PC-3 (cell line): ENCODE measurements at regions not wholly inside any gene's neighbourhood (a gene's known extent, or its start where the extent isn't known, plus 50 kb on each side); places are given as distances from the start of the nearest gene placed in this dataset.
A peak's percentile ranks its signal among the peaks of the same experiment; 100 is the strongest.

Experiments
- ATAC-seq: fragments of 200-7000 bp; cut with Tn5 transposase; 2 replicates; pipeline ENCODE4 v1.9.1; 2020; ENCODE audit warnings: mild to moderate bottlenecking, moderate library complexity
- BruUV-seq: library from RNA; stranded (reverse); fragments of 400-500 nt; replicated peaks from 2 replicates; lab custom pipeline; 2021; lab: Mats Ljungman, UMichigan
- CTCF ChIA-PET: fragments of 300-600 bp; sonication (Branson Sonifier 250); formaldehyde crosslinking; loops from one replicate; lab custom pipeline; 2022; ENCODE audit warnings: antibody characterized with exemption; lab: Charles Lee
- POLR2A ChIA-PET: fragments of 300-600 bp; sonication (Branson Sonifier 250); formaldehyde crosslinking; loops from one replicate; lab custom pipeline; 2022; ENCODE audit warnings: antibody characterized with exemption; ENCODE audit not compliant: unreplicated experiment; lab: Charles Lee
- DNase-seq: peaks from one replicate; pipeline ENCODE4 v3.0.0-alpha.2; 2015
- H2AFZ ChIP-seq: fragments of 300-600 bp; sonication (generic); 2 replicates; pipeline ENCODE4 v1.6.0; 2016; ENCODE audit warnings: antibody characterized with exemption, low read length
- H3F3A ChIP-seq: fragments of 300-600 bp; sonication (generic); one replicate; pipeline ENCODE4 v1.6.0; 2017; ENCODE audit warnings: antibody characterized with exemption, low read length, control low read depth, mild to moderate bottlenecking; ENCODE audit not compliant: unreplicated experiment
- H3K27ac ChIP-seq: fragments of 300-600 bp; sonication (generic); 2 replicates; pipeline ENCODE4 v1.5.1; 2016; ENCODE audit warnings: mild to moderate bottlenecking, low read length
- H3K27me3 ChIP-seq: fragments of 300-600 bp; sonication (generic); 2 replicates; pipeline ENCODE4 v1.6.1; 2016; ENCODE audit warnings: low read length, mixed read lengths
- H3K36me3 ChIP-seq: fragments of 300-600 bp; sonication (generic); 2 replicates; pipeline ENCODE4 v1.6.1; 2016; ENCODE audit warnings: low read depth, mixed run types, low read length, mixed read lengths
- H3K4me1 ChIP-seq: fragments of 300-600 bp; sonication (generic); 2 replicates; pipeline ENCODE4 v1.5.1; 2016; ENCODE audit warnings: low read length; ENCODE audit not compliant: insufficient read depth
- H3K4me2 ChIP-seq: fragments of 300-600 bp; sonication (generic); 2 replicates; pipeline ENCODE4 v1.6.0; 2016; ENCODE audit warnings: low read length
- H3K4me3 ChIP-seq: fragments of 300-600 bp; sonication (generic); 2 replicates; pipeline ENCODE4 v1.5.1; 2016; ENCODE audit warnings: mild to moderate bottlenecking, low read length, mixed read lengths
- H3K79me2 ChIP-seq: fragments of 300-600 bp; sonication (generic); 2 replicates; pipeline ENCODE4 v1.6.1; 2017; ENCODE audit warnings: low read length, mixed read lengths
- H3K9ac ChIP-seq: fragments of 300-600 bp; sonication (generic); 2 replicates; pipeline ENCODE4 v1.6.0; 2016; ENCODE audit warnings: mild to moderate bottlenecking, low read length
- H3K9me2 ChIP-seq: fragments of 300-600 bp; sonication (generic); replicated peaks from 2 replicates; pipeline ENCODE4 v1.6.1; 2016; ENCODE audit warnings: mixed run types, low read length, mixed read lengths
- H3K9me3 ChIP-seq: fragments of 300-600 bp; sonication (generic); 2 replicates; pipeline ENCODE4 v1.6.1; 2016; ENCODE audit warnings: low read length, mixed read lengths
- H4K20me1 ChIP-seq: fragments of 300-600 bp; sonication (generic); 2 replicates; pipeline ENCODE4 v1.6.1; 2016; ENCODE audit warnings: low read length, mixed read lengths
- CTCF ChIP-seq: fragments of 300-600 bp; sonication (generic); conservative IDR thresholded peaks from 2 replicates; pipeline ENCODE4 v1.5.1; 2017; ENCODE audit warnings: antibody characterized with exemption, low read depth, mild to moderate bottlenecking, low read length
- EZH2 ChIP-seq: fragments of 300-600 bp; sonication (generic); IDR thresholded peaks from one replicate; pipeline ENCODE4 v1.6.1; 2017; ENCODE audit warnings: antibody characterized with exemption, mild to moderate bottlenecking, low read length; ENCODE audit not compliant: unreplicated experiment
- EZH2phosphoT487 ChIP-seq: fragments of 300-600 bp; sonication (generic); IDR thresholded peaks from 2 replicates; pipeline ENCODE4 v1.6.1; 2018; ENCODE audit warnings: mild to moderate bottlenecking, antibody characterized with exemption, low read length, borderline replicate concordance
- intact Hi-C: fragments of 100-400 bp; cut with micrococcal nuclease; formaldehyde crosslinking; loops from 2 replicates; pipeline ENCODE4 v1.9.0; 2023

- Histone ChIP-seq H3K9me2 (no peaks in the 10 kb centered on the region), H3K27ac (no peak overlapping the region), H3F3A (no peaks in the 10 kb centered on the region), H3K79me2 (no peaks in the 10 kb centered on the region), H3K4me1 (peaks cover 7% of the 10 kb centered on the region), H3K4me3 (no peak overlapping the region), H3K9ac (no peak overlapping the region), H4K20me1 (no peaks in the 10 kb centered on the region), H3K9me3 (no peaks in the 10 kb centered on the region), H3K27me3 (peaks cover 12% of the 10 kb centered on the region; the same call in 1 of the 2 replicates), H3K36me3 (no peaks in the 10 kb centered on the region), H3K4me2 (no peak overlapping the region), H2AFZ (no peak overlapping the region)
- DNase-seq (no peak), ATAC-seq (no peak)
- no TSS peak for BruUV-seq
- ChIA-PET POLR2A (no interaction called here), CTCF (no interaction called here)
- no peak for TF ChIP-seq EZH2phosphoT487
- TF ChIP-seq CTCF, result no peak
- no peak for TF ChIP-seq EZH2
- intact Hi-C loops, result loop anchor here (10.0 kb wide), 1 partner anchor 55 kb away; no protein-coding TSS in a partner anchor
These were observed 231.1 kb upstream of the ZNF32 start for GRCh38 chr10:43879742-43880141.

- no peak overlapping the region for H2AFZ ChIP-seq
- no peaks in the 10 kb centered on the region for H4K20me1 ChIP-seq
- no peak overlapping the region for H3K9ac ChIP-seq
- DNase-seq (no peak), ATAC-seq (no peak)
- H3F3A ChIP-seq, result no peaks in the 10 kb centered on the region
- no peaks in the 10 kb centered on the region for H3K9me3 ChIP-seq
- ChIA-PET POLR2A (no interaction called here), CTCF (no interaction called here)
- no peak for TF ChIP-seq EZH2phosphoT487
- H3K4me2 ChIP-seq, result no peak overlapping the region
- no peak overlapping the region for H3K27ac ChIP-seq
- H3K4me1 ChIP-seq, result peaks cover 7% of the 10 kb centered on the region
- no peaks in the 10 kb centered on the region for H3K79me2 ChIP-seq
- H3K36me3 ChIP-seq, result no peaks in the 10 kb centered on the region
- H3K27me3 ChIP-seq, result peaks cover 12% of the 10 kb centered on the region; the same call in 1 of the 2 replicates
- no TSS peak for BruUV-seq
- H3K9me2 ChIP-seq, result no peaks in the 10 kb centered on the region
- no peak overlapping the region for H3K4me3 ChIP-seq
- intact Hi-C loops, result no loop called here
These were observed 230.5 kb upstream of the ZNF32 start for GRCh38 chr10:43879162-43879561.

GRCh38 chr10:43878386-43878785 lies 229.7 kb upstream of the ZNF32 start:
- intact Hi-C loops, result no loop called here
- peaks cover 12% of the 10 kb centered on the region; the same call in 1 of the 2 replicates for H3K27me3 ChIP-seq
- H3K27ac ChIP-seq, result no peak overlapping the region
- no peaks in the 10 kb centered on the region for H3K9me2 ChIP-seq
- no peak overlapping the region for H3K4me3 ChIP-seq
- H3K36me3 ChIP-seq, result no peaks in the 10 kb centered on the region
- BruUV-seq, result no TSS peak
- no peak for TF ChIP-seq EZH2
- no peak for TF ChIP-seq CTCF
- no peak for TF ChIP-seq EZH2phosphoT487
- no peak overlapping the region for H3K4me2 ChIP-seq
- POLR2A ChIA-PET, result no interaction called here
- H3K9ac ChIP-seq, result no peak overlapping the region
- H2AFZ ChIP-seq, result peak overlapping the region; percentile 70
- no peaks in the 10 kb centered on the region for H3K79me2 ChIP-seq
- DNase-seq, result peak; percentile 48
- no peaks in the 10 kb centered on the region for H4K20me1 ChIP-seq
- no peak for ATAC-seq
- H3K9me3 ChIP-seq, result no peaks in the 10 kb centered on the region
- CTCF ChIA-PET, result no interaction called here
- peaks cover 7% of the 10 kb centered on the region for H3K4me1 ChIP-seq
- H3F3A ChIP-seq, result no peaks in the 10 kb centered on the region
